Mammary epithelial cell (primary cell): ENCODE measurements at regions not wholly inside any gene's neighbourhood (a gene's known extent, or its start where the extent isn't known, plus 50 kb on each side); places are given as distances from the start of the nearest gene placed in this dataset.

Experiments used
- CTCF ChIP-seq, 2 donors: IDR thresholded peaks in 1 of 2; conservative IDR thresholded peaks in 1 of 2; 2 replicates each; pipeline ENCODE4 v1.5.1; 2011 to 2012; ENCODE audit warnings: inconsistent platforms in 2 of 2, low read length in 2 of 2, mild to moderate bottlenecking in 2 of 2, control low read depth in 1 of 2, low read depth in 1 of 2; ENCODE audit not compliant: insufficient read depth in 1 of 2; ENCODE audit errors: extremely low read depth in 1 of 2
- EZH2 ChIP-seq: IDR thresholded peaks from 2 replicates; pipeline ENCODE4 v1.6.1; 2012; ENCODE audit warnings: low read length, inconsistent platforms, borderline replicate concordance

GRCh38 chr5:40374853-40375252, 304.9 kb upstream of the PTGER4 start:
- no peak for TF ChIP-seq CTCF (conservative IDR thresholded peaks at IDR 0.05 in 1 of 2, IDR thresholded peaks at IDR 0.05 in 1 of 2; ENCODE audit: extremely low read depth in 1 of 2, insufficient read depth in 1 of 2, low read depth in 1 of 2, low read length in 2 of 2)
- no peak for TF ChIP-seq EZH2
